SK-N-SH (cell line): ENCODE measurements at regions not wholly inside any gene's neighbourhood (a gene's known extent, or its start where the extent isn't known, plus 50 kb on each side); places are given as distances from the start of the nearest gene placed in this dataset.

Experiments used
- EP300 ChIP-seq, 2 experiments: IDR thresholded peaks; 2 replicates each; pipeline versions ENCODE4 v1.4.0 to v1.6.1; 2012; ENCODE audit warnings: borderline replicate concordance in 1 of 2, low read depth in 1 of 2, low read length in 1 of 2
- POLR2AphosphoS5 ChIP-seq: IDR thresholded peaks from 2 replicates; pipeline ENCODE4 v1.6.1; 2012; ENCODE audit warnings: low read depth, low read length
- RCOR1 ChIP-seq: fragments of 150-350 bp; IDR thresholded peaks from 2 replicates; pipeline ENCODE4 v1.6.1; 2017; ENCODE audit warnings: antibody characterized with exemption, low read length
- REST ChIP-seq: IDR thresholded peaks from 2 replicates; pipeline ENCODE4 v1.6.1; 2012; ENCODE audit warnings: mild to moderate bottlenecking, low read depth, low read length, moderate library complexity
- YY1 ChIP-seq: IDR thresholded peaks from 2 replicates; pipeline ENCODE4 v1.4.0; 2012; ENCODE audit warnings: low read depth, mild to moderate bottlenecking
- TF ChIP-seq, protein P1 (sequence below): fragments of 200-600 bp; sonication (generic); IDR thresholded peaks from 2 replicates; pipeline ENCODE4 v1.6.1; 2017; ENCODE audit warnings: antibody characterized with exemption, mild to moderate bottlenecking, moderate library complexity

GRCh38 chr1:228818928-228819630 is 83.8 kb downstream of the RHOU start:
- TF ChIP-seq EP300 (IDR thresholded peaks at IDR 0.05; ENCODE audit: borderline replicate concordance in 1 of 2, low read depth in 1 of 2, low read length in 1 of 2), result no peak
- TF ChIP-seq, protein P1, sequence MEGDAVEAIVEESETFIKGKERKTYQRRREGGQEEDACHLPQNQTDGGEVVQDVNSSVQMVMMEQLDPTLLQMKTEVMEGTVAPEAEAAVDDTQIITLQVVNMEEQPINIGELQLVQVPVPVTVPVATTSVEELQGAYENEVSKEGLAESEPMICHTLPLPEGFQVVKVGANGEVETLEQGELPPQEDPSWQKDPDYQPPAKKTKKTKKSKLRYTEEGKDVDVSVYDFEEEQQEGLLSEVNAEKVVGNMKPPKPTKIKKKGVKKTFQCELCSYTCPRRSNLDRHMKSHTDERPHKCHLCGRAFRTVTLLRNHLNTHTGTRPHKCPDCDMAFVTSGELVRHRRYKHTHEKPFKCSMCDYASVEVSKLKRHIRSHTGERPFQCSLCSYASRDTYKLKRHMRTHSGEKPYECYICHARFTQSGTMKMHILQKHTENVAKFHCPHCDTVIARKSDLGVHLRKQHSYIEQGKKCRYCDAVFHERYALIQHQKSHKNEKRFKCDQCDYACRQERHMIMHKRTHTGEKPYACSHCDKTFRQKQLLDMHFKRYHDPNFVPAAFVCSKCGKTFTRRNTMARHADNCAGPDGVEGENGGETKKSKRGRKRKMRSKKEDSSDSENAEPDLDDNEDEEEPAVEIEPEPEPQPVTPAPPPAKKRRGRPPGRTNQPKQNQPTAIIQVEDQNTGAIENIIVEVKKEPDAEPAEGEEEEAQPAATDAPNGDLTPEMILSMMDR, result no peak
- no peak for TF ChIP-seq POLR2AphosphoS5
- no peak for TF ChIP-seq REST
- TF ChIP-seq YY1, result no peak
- TF ChIP-seq RCOR1, result no peak
